Inferior parietal cortex (tissue), 1 donor: ENCODE measurements at regions not wholly inside any gene's neighbourhood (a gene's known extent, or its start where the extent isn't known, plus 50 kb on each side); places are given as distances from the start of the nearest gene placed in this dataset.
"Not testable (repeated sequence)": the region's sequence is repeated elsewhere in the genome, so short reads cannot be mapped to it uniquely, and the experiment has no call there.

Source experiments
- DNase-seq: peaks from one replicate; pipeline ENCODE4 v3.0.0-alpha.2; 2016; ENCODE audit errors: extremely low spot score

GRCh38 chr7:56222866-56223265 is 106.6 kb upstream of the NUPR2 start:
- DNase-seq: no peak

GRCh38 chr7:56219017-56219416 is 102.8 kb upstream of the NUPR2 start:
- DNase-seq: no peak

GRCh38 chr7:56218510-56218909 is 102.3 kb upstream of the NUPR2 start:
- DNase-seq: no peak

GRCh38 chr7:56213574-56213973 is 97.4 kb upstream of the NUPR2 start:
- no peak for DNase-seq

- no peak for DNase-seq
Measured at GRCh38 chr7:56206420-56206819, 90.2 kb upstream of the NUPR2 start.

GRCh38 chr7:56199639-56200038 is 83.4 kb upstream of the NUPR2 start:
- no peak for DNase-seq

GRCh38 chr7:56196195-56196594 is 80.0 kb upstream of the NUPR2 start:
- DNase-seq: not testable (repeated sequence)

- DNase-seq: peak; percentile 8
Measured at GRCh38 chr7:56188823-56189346, 72.7 kb upstream of the NUPR2 start.

GRCh38 chr7:56188376-56188775 is 72.2 kb upstream of the NUPR2 start:
- no peak for DNase-seq

GRCh38 chr7:56181010-56181409 is 64.8 kb upstream of the NUPR2 start:
- no peak for DNase-seq

GRCh38 chr7:56175771-56176170 is 59.6 kb upstream of the NUPR2 start:
- no peak for DNase-seq

- no peak for DNase-seq
Measured at GRCh38 chr7:56174875-56175760, 58.9 kb upstream of the NUPR2 start.

- DNase-seq: no peak
Measured at GRCh38 chr7:56174346-56174874, 58.2 kb upstream of the NUPR2 start.
